KMS-11 (cell line): ENCODE measurements at regions not wholly inside any gene's neighbourhood (a gene's known extent, or its start where the extent isn't known, plus 50 kb on each side); places are given as distances from the start of the nearest gene placed in this dataset.

Source experiments
- H2AFZ ChIP-seq: fragments of 200-600 bp; sonication (generic); 2 replicates; pipeline ENCODE4 v1.6.1; 2016; ENCODE audit warnings: antibody characterized with exemption, mixed run types, low read depth
- H3K27ac ChIP-seq: fragments of 200-600 bp; sonication (generic); 2 replicates; pipeline ENCODE4 v1.6.1; 2016; ENCODE audit warnings: mild to moderate bottlenecking, mixed run types
- H3K27me3 ChIP-seq: fragments of 200-600 bp; sonication (generic); 2 replicates; pipeline ENCODE4 v1.6.1; 2017; ENCODE audit warnings: mild to moderate bottlenecking, low read depth, mixed run types, moderate library complexity; ENCODE audit not compliant: insufficient read depth
- H3K36me3 ChIP-seq: fragments of 200-600 bp; sonication (generic); 2 replicates; pipeline ENCODE4 v1.6.1; 2017; ENCODE audit warnings: mild to moderate bottlenecking, mixed run types; ENCODE audit not compliant: insufficient read depth
- H3K4me1 ChIP-seq: fragments of 200-600 bp; sonication (generic); 2 replicates; pipeline ENCODE4 v1.6.1; 2016; ENCODE audit warnings: mild to moderate bottlenecking, low read depth, mixed run types; ENCODE audit not compliant: poor library complexity, severe bottlenecking
- H3K4me2 ChIP-seq: fragments of 200-600 bp; sonication (generic); 2 replicates; pipeline ENCODE4 v1.7.0; 2016; ENCODE audit warnings: mild to moderate bottlenecking, mixed run types
- H3K4me3 ChIP-seq: fragments of 200-600 bp; sonication (generic); IDR thresholded peaks from 2 replicates; pipeline ENCODE4 v1.6.1; 2017; ENCODE audit warnings: low read depth, low read length, mixed read lengths; ENCODE audit not compliant: insufficient read depth
- H3K79me2 ChIP-seq: fragments of 200-600 bp; sonication (generic); 2 replicates; pipeline ENCODE4 v1.6.1; 2016; ENCODE audit warnings: low read depth, mixed run types; ENCODE audit not compliant: insufficient read depth
- H3K9ac ChIP-seq: fragments of 200-600 bp; sonication (generic); 2 replicates; pipeline ENCODE4 v1.6.1; 2016; ENCODE audit warnings: mild to moderate bottlenecking, mixed run types
- H4K20me1 ChIP-seq: fragments of 200-600 bp; sonication (generic); 2 replicates; pipeline ENCODE4 v1.6.1; 2016; ENCODE audit warnings: mild to moderate bottlenecking, mixed run types; ENCODE audit not compliant: insufficient read depth
- TF ChIP-seq, protein P1 (sequence below): fragments of 200-600 bp; sonication (generic); conservative IDR thresholded peaks from 2 replicates; pipeline ENCODE4 v1.6.1; 2017; ENCODE audit warnings: low read depth, mild to moderate bottlenecking, antibody characterized with exemption, low read length, moderate library complexity, mixed read lengths

- Histone ChIP-seq H3K4me1 (no peaks in the 10 kb centered on the region), H3K27ac (no peak overlapping the region), H3K9ac (no peak overlapping the region), H4K20me1 (no peaks in the 10 kb centered on the region), H2AFZ (no peak overlapping the region), H3K27me3 (no peaks in the 10 kb centered on the region), H3K36me3 (no peaks in the 10 kb centered on the region), H3K4me2 (no peak overlapping the region), H3K79me2 (no peaks in the 10 kb centered on the region), H3K4me3 (no peak overlapping the region)
- TF ChIP-seq, protein P1, sequence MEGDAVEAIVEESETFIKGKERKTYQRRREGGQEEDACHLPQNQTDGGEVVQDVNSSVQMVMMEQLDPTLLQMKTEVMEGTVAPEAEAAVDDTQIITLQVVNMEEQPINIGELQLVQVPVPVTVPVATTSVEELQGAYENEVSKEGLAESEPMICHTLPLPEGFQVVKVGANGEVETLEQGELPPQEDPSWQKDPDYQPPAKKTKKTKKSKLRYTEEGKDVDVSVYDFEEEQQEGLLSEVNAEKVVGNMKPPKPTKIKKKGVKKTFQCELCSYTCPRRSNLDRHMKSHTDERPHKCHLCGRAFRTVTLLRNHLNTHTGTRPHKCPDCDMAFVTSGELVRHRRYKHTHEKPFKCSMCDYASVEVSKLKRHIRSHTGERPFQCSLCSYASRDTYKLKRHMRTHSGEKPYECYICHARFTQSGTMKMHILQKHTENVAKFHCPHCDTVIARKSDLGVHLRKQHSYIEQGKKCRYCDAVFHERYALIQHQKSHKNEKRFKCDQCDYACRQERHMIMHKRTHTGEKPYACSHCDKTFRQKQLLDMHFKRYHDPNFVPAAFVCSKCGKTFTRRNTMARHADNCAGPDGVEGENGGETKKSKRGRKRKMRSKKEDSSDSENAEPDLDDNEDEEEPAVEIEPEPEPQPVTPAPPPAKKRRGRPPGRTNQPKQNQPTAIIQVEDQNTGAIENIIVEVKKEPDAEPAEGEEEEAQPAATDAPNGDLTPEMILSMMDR = no peak
Measured at GRCh38 chr2:45267062-45267792, 258.0 kb upstream of the SIX2 start.

DNA sequence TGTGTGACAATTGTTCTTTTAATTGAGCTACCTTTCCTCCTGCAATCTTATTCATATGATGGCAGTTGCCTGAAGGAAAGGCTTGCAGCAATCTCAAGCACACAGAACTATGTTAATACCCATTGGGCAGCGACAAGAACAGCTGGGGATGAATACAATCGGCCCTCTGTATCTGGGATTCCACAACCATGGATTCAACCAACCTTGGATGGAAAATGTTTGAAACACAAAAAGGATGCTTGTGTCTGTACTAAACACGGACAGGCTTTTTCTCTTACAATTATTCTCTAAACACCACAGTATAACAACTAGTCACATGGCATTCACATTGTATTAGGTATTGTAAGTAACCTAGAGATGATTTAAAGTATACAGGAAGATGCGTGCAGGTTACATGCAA lies 256.1 kb upstream of the SIX2 start:
- Histone ChIP-seq H3K27me3 (no peaks in the 10 kb centered on the region), H3K4me3 (no peak overlapping the region), H3K4me1 (no peaks in the 10 kb centered on the region), H3K9ac (no peak overlapping the region), H3K36me3 (no peaks in the 10 kb centered on the region), H3K79me2 (no peaks in the 10 kb centered on the region), H2AFZ (no peak overlapping the region), H3K4me2 (no peak overlapping the region), H3K27ac (no peak overlapping the region), H4K20me1 (no peaks in the 10 kb centered on the region)
- TF ChIP-seq, protein P1 = no peak

DNA sequence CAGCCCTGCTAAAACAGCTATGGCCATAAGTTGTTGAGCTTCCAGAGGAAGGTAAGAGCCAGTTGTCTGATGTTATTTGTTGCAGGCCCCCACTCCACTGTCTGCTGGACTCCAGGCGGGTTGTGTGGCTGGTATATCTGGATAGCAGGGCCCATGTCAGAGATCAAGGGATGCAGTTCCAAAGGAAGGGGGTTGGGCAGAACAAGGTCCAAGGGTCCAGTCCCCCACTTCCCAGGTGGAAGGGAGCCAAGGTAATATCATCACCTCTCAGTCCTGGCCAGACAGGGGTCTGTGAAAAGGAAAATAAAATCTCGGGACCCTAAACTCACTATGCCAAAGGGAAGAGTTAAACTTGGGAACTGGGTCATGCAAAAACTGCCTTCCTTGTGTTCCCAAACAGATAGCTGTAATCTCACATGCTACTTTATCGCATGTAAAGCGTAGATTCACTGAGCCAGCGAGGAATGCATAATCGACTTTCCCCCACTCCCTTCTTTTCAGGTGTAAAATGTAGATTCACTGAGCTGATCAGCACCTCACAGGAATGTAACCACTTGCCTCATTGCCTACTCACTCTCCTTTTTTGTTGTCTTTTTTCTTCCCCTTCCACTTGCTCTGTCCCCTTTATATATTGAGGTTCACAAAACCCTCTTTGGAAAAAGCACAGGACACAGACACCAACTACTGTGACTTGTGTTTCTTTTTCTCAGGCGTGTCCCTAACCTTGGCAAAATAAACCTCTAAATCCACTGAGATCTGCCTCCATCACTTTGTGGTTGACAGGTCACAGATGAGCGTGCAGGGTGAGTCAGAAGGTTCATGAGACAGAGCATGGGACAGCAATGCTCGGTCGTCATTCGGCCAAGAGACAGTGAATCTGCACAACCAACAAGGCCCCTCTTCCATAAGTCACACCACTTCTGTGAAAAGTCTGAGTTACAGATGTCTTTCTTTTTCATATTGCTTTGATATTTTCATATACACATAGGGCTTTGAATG lies 255.3 kb upstream of the SIX2 start:
- H2AFZ ChIP-seq = no peak overlapping the region
- TF ChIP-seq, protein P1 = no peak
- H3K27ac ChIP-seq = no peak overlapping the region
- no peaks in the 10 kb centered on the region for H4K20me1 ChIP-seq
- no peak overlapping the region for H3K4me3 ChIP-seq
- no peaks in the 10 kb centered on the region for H3K4me1 ChIP-seq
- H3K9ac ChIP-seq = no peak overlapping the region
- H3K27me3 ChIP-seq = no peaks in the 10 kb centered on the region
- no peaks in the 10 kb centered on the region for H3K36me3 ChIP-seq
- no peaks in the 10 kb centered on the region for H3K79me2 ChIP-seq
- H3K4me2 ChIP-seq = no peak overlapping the region

- no peak overlapping the region for H3K9ac ChIP-seq
- no peaks in the 10 kb centered on the region for H3K27me3 ChIP-seq
- no peak overlapping the region for H3K4me2 ChIP-seq
- no peak overlapping the region for H3K27ac ChIP-seq
- no peaks in the 10 kb centered on the region for H4K20me1 ChIP-seq
- H2AFZ ChIP-seq = no peak overlapping the region
- no peaks in the 10 kb centered on the region for H3K4me1 ChIP-seq
- no peaks in the 10 kb centered on the region for H3K79me2 ChIP-seq
- TF ChIP-seq, protein P1 = no peak
- H3K4me3 ChIP-seq = no peak overlapping the region
- H3K36me3 ChIP-seq = no peaks in the 10 kb centered on the region
Measured at GRCh38 chr2:45263147-45263546, 253.9 kb upstream of the SIX2 start.
